HG02970 (cell line): ENCODE measurements at regions not wholly inside any gene's neighbourhood (a gene's known extent, or its start where the extent isn't known, plus 50 kb on each side); places are given as distances from the start of the nearest gene placed in this dataset.

Source experiments
- ATAC-seq: cut with Tn5 transposase; IDR thresholded peaks from one replicate; pipeline ENCODE4 v1.9.1; 2021; ENCODE audit warnings: mild to moderate bottlenecking, moderate library complexity, moderate number of reproducible peaks; ENCODE audit not compliant: unreplicated experiment, low FRiP score

DNA sequence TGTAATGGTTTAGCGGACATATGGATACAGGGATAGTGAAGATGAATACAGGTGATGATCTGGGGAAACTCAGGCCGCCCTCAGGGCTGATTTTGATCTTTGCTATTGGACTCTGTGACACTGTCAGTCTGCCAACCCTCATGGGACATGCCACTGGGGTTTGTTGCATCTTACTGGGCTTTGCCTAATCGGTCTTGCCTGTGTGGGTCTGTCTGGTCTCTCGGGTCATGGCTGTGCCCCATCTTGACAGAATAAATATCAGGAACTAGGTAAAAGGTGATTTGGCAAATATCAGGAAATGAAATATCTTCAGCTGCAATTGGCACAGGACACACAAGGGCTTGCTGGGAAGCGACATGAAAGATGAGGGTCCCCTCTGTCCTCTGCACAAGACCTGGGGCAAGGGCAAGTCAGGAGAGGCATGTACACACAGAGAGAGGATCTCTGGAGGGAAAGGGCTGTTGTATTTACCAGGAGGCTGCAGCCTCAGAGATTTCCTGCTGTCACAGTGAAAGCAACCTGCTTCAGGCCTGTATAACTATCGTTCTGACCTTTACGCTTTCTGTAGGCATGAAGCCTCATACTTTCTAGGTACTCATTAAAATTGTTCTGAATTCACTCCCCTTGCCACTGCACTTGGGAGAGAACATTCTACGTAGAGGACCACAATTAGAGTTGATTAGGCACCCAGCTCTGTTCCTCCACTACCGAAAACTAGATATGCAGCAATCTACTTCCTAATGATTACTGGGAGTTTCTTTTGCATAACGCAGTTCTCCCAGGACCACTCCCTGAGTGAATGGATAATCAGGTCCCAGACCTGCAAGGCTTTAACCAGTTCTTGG lies 52.0 kb upstream of the GADD45A start:
- ATAC-seq: no peak

DNA sequence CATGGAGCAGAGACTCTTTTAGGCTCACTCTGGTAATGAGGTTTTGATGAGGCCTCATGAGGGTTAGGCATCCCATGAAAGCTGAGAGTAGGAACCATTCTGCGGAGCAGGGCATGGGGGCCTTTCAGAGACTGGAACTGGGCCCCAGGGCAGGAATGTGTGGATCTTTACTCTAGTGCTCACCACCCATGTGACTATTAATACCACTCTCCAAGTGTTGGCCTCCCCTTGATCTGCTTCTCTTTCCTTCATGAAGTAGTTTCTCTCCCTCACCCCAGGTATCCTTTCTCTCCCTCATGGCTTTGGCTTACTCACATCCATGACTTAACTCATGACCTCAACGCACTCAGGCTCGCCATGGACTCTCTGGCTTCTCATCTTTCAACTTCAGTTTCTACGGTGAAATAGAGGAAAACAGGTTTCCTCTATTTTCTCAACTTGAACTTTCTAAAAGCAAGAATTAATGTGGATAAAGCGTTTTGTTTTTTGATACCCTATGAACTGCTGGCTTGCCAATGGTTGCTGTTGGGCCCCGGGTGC lies 50.5 kb upstream of the GADD45A start:
- ATAC-seq: no peak

DNA sequence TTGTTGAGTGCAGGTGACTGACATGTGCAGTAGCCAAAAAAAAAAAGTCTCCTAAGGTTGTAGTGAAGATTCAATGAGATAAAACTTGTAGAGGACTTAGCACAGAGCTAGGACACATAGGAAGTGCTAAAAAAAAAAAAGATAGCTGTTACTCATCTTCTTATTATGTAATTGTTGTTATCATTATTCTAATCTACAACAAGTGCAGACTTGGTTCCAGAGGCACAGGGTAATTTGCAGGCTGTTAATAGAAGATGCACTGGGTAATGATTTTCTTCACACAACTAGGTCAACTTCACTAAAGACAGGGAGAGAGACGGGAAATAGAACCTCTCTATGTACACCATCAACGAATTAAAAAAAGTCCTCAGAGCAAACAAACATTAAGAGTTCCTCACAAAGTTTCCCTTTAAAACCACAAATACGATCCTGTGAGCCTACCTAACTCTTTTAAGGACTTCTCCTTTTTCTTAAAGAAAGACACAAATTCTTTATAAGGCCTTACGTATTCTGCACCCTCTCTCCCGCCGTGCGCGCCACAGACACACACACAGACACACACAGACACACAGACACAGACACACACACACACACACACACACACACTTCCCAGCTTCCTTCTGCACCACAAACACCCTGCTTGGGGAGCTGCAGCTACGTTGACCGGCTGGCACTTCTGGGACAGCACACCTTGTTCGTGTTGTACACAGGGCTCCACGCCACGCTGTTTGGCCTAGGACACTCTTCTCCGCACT lies 49.8 kb upstream of the GADD45A start:
- ATAC-seq: no peak
